Brain microvascular endothelial cell (primary cell): ENCODE measurements at regions not wholly inside any gene's neighbourhood (a gene's known extent, or its start where the extent isn't known, plus 50 kb on each side); places are given as distances from the start of the nearest gene placed in this dataset.
"Not testable (repeated sequence)": the region's sequence is repeated elsewhere in the genome, so short reads cannot be mapped to it uniquely, and the experiment has no call there.

Experiments used
- DNase-seq: peaks from one replicate; pipeline ENCODE4 v3.0.0-alpha.2; 2020
- H3K27ac ChIP-seq: fragments of 250-450 bp; sonication (Bioruptor Pico); 2 replicates; pipeline ENCODE4 v1.5.1; 2020; ENCODE audit warnings: mild to moderate bottlenecking, moderate library complexity
- H3K27me3 ChIP-seq: fragments of 250-450 bp; sonication (Bioruptor Pico); replicated peaks from 2 replicates; pipeline ENCODE4 v1.5.1; 2020; ENCODE audit warnings: mild to moderate bottlenecking
- H3K36me3 ChIP-seq: fragments of 250-450 bp; sonication (Bioruptor Pico); replicated peaks from 2 replicates; pipeline ENCODE4 v1.5.1; 2020; ENCODE audit warnings: mild to moderate bottlenecking
- H3K4me3 ChIP-seq: 2 replicates; pipeline ENCODE4 v1.5.1; 2011; ENCODE audit warnings: low read depth, mild to moderate bottlenecking, control low read depth, low read length, moderate library complexity
- in situ Hi-C: cut with HindIII; loops from 2 replicates; pipeline ENCODE4 v1.10.0; 2017; ENCODE audit warnings: low sequenced_read_pairs, low pct_ligation_motif_present
- TF ChIP-seq, protein P1 (sequence below): IDR thresholded peaks from 2 replicates; pipeline ENCODE4 v1.5.1; 2011; ENCODE audit warnings: low read depth, mild to moderate bottlenecking, moderate library complexity, low read length, control low read depth, inconsistent platforms; ENCODE audit errors: missing control alignments

GRCh38 chr14:40985584-40985983, 621.1 kb upstream of the LRFN5 start:
- TF ChIP-seq, protein P1, sequence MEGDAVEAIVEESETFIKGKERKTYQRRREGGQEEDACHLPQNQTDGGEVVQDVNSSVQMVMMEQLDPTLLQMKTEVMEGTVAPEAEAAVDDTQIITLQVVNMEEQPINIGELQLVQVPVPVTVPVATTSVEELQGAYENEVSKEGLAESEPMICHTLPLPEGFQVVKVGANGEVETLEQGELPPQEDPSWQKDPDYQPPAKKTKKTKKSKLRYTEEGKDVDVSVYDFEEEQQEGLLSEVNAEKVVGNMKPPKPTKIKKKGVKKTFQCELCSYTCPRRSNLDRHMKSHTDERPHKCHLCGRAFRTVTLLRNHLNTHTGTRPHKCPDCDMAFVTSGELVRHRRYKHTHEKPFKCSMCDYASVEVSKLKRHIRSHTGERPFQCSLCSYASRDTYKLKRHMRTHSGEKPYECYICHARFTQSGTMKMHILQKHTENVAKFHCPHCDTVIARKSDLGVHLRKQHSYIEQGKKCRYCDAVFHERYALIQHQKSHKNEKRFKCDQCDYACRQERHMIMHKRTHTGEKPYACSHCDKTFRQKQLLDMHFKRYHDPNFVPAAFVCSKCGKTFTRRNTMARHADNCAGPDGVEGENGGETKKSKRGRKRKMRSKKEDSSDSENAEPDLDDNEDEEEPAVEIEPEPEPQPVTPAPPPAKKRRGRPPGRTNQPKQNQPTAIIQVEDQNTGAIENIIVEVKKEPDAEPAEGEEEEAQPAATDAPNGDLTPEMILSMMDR: no peak
- in situ Hi-C loops: no loop called here
- DNase-seq: no peak
- no peak overlapping the region for H3K27ac ChIP-seq
- no peaks in the 10 kb centered on the region for H3K36me3 ChIP-seq
- H3K4me3 ChIP-seq: no peak overlapping the region
- no peaks in the 10 kb centered on the region for H3K27me3 ChIP-seq

DNA sequence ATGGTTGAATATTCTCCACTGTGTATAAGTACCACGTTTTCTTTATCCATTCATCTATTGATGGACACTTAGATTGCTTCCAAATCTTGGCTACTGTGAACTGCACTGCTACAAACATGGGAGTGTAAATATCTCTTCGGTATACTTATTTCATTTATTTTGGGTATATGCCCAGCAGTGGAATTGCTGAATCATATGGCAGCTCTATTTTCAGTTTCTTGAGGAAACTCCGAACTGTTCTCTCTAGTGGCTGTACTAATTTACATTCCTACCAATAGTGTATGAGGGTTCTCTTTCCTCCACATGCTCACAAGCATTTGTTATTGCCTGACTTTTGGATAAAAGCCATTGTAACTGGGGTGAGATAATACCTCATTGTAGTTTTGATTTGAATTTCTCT, 623.1 kb upstream of the LRFN5 start:
- in situ Hi-C loops: no loop called here
- no peak for DNase-seq
- TF ChIP-seq, protein P1: no peak
- no peaks in the 10 kb centered on the region for H3K27me3 ChIP-seq
- H3K4me3 ChIP-seq: no peak overlapping the region
- H3K27ac ChIP-seq: no peak overlapping the region
- no peaks in the 10 kb centered on the region for H3K36me3 ChIP-seq

DNA sequence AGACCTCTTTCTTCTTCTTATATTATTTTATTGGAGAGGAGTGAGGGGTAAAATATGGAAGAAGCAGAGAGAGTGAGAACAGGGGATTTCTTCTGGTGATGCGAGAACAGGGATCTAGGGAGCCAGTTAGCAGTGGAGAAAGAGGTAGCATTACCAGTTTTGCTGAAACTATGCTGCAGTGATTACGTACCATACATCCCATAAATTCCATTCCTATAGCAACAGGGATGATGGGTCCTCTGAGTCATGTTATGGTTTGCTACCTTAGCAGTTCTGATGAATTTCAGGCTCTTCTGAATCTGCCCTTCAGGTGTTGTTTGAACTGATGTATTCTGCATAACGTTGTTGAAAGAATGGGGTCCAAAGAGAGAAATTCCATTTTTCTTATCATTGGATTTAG, 625.4 kb upstream of the LRFN5 start:
- in situ Hi-C loops: no loop called here
- H3K4me3 ChIP-seq: no peak overlapping the region
- TF ChIP-seq, protein P1: no peak

GRCh38 chr14:40960257-40960656, 646.4 kb upstream of the LRFN5 start:
- DNase-seq, H3K36me3 ChIP-seq, in situ Hi-C loops, H3K27me3 ChIP-seq, H3K4me3 ChIP-seq, H3K27ac ChIP-seq: not testable (repeated sequence)

More for the DNA sequence above, 625.4 kb upstream of the LRFN5 start:
- H3K36me3 ChIP-seq: no peaks in the 10 kb centered on the region
- H3K27ac ChIP-seq: no peak overlapping the region
- DNase-seq: no peak
- no peaks in the 10 kb centered on the region for H3K27me3 ChIP-seq

DNA sequence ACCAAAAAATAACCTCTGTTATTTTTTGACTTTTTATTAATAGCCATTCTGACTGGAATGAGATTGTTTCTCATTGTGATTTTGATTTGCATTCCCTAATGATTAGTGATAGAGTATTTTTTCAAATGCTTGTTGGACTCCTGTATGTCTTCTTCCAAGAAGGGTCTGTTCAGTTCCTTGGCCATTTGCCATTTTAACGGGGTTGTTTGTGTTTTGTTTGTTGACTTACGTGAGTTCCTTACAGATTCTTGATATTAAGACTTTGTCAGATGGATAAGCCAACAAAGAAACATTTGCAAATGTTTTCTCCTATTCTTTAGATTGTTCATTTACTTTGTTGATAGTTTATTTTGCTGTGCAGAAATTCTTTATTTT, 651.6 kb upstream of the LRFN5 start:
- Histone ChIP-seq H3K27ac (no peak overlapping the region), H3K4me3 (no peak overlapping the region), H3K36me3 (no peaks in the 10 kb centered on the region), H3K27me3 (no peaks in the 10 kb centered on the region)
- DNase-seq: no peak
- in situ Hi-C loops: no loop called here
- TF ChIP-seq, protein P1: no peak

- H3K4me3 ChIP-seq, in situ Hi-C loops, H3K36me3 ChIP-seq, H3K27ac ChIP-seq, DNase-seq, H3K27me3 ChIP-seq: not testable (repeated sequence)
These were observed 652.1 kb upstream of the LRFN5 start for GRCh38 chr14:40954448-40955130.

GRCh38 chr14:40944521-40944920, 662.2 kb upstream of the LRFN5 start:
- no peak for DNase-seq
- in situ Hi-C loops: no loop called here
- Histone ChIP-seq H3K27ac (no peak overlapping the region), H3K27me3 (no peaks in the 10 kb centered on the region), H3K4me3 (no peak overlapping the region), H3K36me3 (no peaks in the 10 kb centered on the region)
- TF ChIP-seq, protein P1: no peak
